ENCODE measurements at regions not wholly inside any gene's neighbourhood (a gene's known extent, or its start where the extent isn't known, plus 50 kb on each side); places are given as distances from the start of the nearest gene placed in this dataset.
"Not testable (repeated sequence)": the region's sequence is repeated elsewhere in the genome, so short reads cannot be mapped to it uniquely, and the experiment has no call there.

- DNase-seq = no peak
These were observed 414.5 kb downstream of the ACTL7B start for GRCh38 chr9:108441251-108441650.

GRCh38 chr9:108439947-108440346, 415.8 kb downstream of the ACTL7B start:
- DNase-seq = no peak

GRCh38 chr9:108437656-108438055, 418.1 kb downstream of the ACTL7B start:
- DNase-seq = no peak

- DNase-seq = no peak
These were observed 419.3 kb downstream of the ACTL7B start for GRCh38 chr9:108436448-108436847.

- no peak for DNase-seq
These were observed 421.3 kb downstream of the ACTL7B start for GRCh38 chr9:108434502-108434901.

DNA sequence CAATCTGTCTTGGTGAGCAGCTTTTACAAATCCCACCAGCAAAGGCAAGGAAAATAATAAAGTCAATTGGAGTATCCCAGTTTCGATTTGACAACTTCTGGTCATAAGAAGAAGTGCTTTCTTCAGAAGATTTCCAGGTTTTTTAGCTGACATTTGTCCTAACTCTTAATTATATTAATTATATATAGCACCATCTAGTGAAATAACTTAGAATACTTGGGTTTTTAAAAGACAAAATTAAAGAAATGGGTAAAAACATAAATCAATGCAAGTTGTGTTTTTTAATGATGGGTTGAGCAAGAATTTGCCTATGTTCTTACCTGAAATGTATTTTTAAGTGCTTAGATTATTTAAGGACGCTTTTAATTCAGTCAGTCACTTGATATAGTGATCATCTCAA, 421.8 kb downstream of the ACTL7B start:
- DNase-seq = no peak

DNA sequence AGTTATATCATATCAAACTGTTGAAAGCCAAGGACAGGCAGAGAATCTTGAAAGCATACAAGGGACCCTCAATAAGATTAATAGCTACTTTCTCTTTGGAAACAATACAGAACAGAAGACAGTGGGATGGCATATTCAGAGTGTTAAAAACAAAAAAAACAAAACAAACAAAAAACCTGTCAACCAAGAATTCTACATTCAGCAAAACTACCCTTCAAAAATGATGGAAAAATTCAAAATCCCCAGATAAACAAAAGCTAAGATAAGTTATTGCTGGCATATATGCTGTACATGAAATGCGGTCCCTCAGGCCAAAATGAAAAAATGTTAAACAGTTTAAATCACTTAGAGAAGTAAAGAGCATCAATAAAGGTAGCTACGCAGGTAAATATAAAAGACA, 425.1 kb downstream of the ACTL7B start:
- DNase-seq = no peak

DNA sequence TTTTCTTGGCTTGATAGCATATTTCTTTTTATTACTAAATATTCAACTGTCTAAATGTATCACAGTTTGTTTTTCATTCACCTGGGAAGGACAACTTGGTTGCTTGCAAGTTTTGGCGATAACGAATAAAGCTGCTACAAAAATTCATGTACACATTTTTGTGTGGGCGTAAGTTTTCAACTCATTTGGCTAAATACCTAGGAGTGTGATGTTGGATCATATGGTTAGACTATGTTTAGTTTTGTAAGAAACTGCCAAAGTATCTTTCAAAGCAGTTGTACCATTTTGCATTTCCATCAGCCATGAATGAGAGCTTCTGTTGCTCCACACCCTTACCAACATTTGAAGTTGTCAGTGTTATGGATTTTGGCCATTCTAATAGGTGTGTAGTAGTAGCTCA, 428.0 kb downstream of the ACTL7B start:
- DNase-seq = no peak

DNA sequence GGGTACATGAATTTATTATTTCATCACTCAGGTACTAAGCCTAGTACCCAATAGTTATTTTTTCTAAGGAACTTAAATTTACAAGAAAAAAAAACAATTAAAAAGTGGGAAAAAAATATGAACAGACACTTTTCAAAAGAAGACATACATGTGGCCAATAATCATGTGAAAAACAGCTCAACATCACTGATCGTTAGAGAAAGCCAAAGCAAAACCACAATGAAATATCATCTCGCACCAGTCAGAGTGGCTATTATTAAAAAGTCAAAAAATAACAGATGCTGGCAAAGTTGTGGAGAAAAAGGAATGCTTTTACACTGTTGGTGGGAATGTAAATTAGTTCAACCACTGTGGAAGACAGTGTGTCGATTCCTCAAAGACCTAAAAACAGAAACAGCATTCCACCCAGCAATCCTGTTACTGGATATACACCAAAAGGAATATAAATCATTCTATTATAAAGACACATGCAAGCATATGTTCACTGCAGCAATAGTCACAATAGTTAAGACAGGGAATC, 429.3 kb downstream of the ACTL7B start:
- DNase-seq = not testable (repeated sequence)

DNA sequence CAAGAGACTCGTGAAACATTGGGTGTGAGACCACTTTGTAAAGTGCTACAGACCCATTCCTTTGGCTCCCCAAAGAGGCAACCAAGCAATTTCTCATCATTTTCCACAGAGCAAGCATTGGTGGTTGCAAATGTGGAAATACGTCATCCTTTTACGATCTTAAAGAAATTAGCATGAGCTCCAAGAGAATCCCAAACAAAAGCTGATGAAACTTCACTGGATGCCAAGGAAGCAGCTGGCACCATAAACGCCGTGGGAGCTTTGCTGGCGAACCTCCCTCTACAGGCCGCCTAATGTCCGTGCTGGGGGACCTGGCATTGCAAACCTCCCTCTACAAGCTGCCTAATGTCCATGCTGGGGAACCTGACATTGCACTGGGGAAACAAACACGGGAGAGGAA, 432.4 kb downstream of the ACTL7B start:
- peak; percentile 27 for DNase-seq

DNA sequence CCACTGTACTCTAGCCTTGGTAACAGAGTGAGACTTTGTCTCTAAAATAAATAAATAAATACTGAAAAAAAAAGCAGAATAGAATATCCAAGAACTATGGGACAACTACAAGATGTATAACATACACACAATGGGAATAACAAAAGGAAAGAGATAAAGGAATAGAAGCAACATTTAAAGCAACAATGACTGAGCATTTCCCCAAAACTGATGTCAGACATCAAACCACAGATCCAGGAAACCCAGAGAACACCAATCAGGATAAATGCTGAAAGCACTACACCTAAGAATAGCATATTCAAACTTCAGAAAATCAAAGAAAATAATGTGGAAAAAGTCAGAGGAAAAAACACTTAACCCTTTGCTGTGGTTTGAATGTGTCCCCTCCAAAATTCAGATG, 436.4 kb downstream of the ACTL7B start:
- DNase-seq = no peak

DNA sequence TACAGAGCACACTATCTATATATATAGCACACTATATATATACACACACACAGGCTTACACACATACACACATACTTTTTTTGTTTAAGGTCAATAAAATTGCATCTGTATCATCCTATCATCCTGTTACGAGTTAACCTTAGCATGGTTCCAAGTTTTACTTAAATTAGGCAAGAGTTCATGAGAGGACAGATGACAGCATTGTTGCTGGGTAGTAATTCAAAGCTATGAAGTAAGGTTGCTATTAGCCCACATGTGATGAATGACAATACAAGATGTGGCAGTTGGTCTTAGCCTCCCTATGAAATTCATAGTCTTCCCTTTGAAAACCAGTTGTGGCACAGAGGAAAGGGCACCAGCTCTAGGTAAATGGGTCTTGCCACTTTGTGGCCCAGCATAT, 438.1 kb downstream of the ACTL7B start:
- no peak for DNase-seq

DNA sequence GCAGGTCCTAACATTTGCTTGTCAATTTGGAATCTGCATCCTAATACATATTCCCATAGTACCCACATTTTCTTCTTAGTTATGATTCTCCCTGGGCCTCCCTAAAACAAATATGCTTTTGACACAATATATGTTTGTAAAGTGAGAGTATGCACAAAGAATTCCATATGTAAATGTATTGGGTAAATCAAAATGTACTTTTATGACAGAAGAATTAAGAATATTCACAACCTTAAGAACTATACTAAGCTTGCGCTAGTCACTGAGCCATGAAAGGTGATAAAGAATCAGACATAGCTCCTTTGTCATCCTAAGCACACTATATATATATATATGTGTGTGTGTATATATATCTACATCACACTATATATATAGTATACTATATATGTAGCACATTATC, 438.5 kb downstream of the ACTL7B start:
- DNase-seq = no peak

GRCh38 chr9:108416324-108416723, 439.5 kb downstream of the ACTL7B start:
- no peak for DNase-seq

DNA sequence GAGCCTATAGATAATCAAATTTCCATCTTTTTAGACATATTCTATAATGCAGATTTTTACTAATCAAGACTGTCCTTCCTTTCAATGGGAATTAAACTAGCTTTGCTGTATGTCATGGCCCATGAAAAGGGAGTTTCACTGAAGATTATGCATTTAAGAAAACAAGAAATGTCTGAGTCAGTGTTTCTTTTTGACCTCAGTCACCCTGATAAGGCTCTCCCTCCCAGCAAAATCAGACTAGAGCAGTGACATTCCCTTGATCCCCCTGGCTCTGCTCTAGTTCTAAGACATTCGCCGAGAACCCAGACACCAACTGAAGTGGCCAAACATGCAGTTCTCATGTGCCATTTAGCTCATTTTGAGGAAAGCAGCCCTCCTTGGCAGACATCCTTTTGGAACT, 442.0 kb downstream of the ACTL7B start:
- DNase-seq = peak; percentile 26

- no peak for DNase-seq
These were observed 443.0 kb downstream of the ACTL7B start for GRCh38 chr9:108412755-108413154.

DNA sequence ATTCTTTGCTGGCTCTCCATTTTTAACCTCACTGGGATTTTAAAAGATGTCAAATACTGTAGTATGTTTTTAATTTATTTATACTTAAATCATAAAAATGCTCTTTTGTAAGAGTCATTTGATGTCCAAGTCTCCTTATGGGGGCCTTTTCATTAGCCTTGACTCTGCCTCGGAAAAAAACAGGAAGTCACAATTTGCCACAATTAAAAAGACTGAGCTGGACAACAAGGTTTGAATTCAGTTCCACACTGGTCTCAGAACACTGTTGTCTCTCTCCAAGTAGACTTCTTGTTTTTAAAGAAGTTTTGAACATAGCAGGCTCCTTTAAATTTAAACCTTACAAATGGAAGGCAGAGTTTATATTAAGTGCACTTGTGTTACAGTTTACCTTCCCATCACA, 444.2 kb downstream of the ACTL7B start:
- DNase-seq = no peak

- DNase-seq = no peak
These were observed 445.6 kb downstream of the ACTL7B start for GRCh38 chr9:108410161-108410560.

GRCh38 chr9:108400297-108400696, 455.5 kb downstream of the ACTL7B start:
- DNase-seq = no peak

DNA sequence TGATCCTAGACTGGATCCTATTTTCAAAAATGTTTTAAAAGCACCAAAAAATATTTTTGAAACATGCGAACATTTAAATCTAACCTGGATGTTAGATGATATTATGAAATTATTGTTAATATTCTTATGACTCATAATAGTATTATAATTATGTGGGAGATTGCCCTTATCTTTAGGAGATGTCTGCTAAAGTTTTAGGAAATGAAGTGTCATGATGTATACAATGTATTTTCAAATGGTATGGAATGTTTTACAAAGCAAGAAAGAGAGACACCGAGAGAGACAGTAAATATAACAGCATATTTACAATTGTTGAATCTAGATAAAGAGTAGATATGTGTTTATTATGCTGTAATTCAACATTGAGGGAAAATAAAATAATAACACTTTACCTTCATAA, 455.9 kb downstream of the ACTL7B start:
- no peak for DNase-seq

DNA sequence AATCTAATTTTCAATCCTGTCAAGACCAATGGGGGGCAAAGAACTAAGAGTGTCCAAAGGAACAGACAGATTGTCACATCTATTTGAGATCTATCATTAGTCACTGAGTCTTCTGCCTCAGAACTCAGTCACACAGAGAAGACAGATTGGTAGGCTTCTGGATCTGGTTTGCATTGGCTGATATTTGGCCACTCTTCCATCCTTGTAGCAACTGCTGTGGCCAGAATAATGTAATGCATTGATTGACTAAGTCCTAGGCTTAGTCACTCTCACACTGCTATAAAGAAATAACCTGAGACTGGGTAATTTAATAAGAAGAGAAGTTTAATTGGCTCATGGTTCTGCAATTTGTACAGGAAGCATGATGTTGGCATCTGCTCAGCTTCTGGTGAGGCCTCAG, 458.5 kb downstream of the ACTL7B start:
- DNase-seq = no peak

- DNase-seq = no peak
These were observed 459.2 kb downstream of the ACTL7B start for GRCh38 chr9:108396611-108397010.

- no peak for DNase-seq
These were observed 459.6 kb downstream of the ACTL7B start for GRCh38 chr9:108396193-108396592.

GRCh38 chr9:108395421-108395820, 460.4 kb downstream of the ACTL7B start:
- DNase-seq = no peak

GRCh38 chr9:108394726-108395125, 461.1 kb downstream of the ACTL7B start:
- no peak for DNase-seq

GRCh38 chr9:108393481-108394001, 462.2 kb downstream of the ACTL7B start:
- not testable (repeated sequence) for DNase-seq
